CD4-positive, alpha-beta T cell treated with Interleukin-17A for 4 hours (primary cell): ENCODE measurements at regions not wholly inside any gene's neighbourhood (a gene's known extent, or its start where the extent isn't known, plus 50 kb on each side); places are given as distances from the start of the nearest gene placed in this dataset.
A peak's percentile ranks its signal among the peaks of the same experiment; 100 is the strongest.
"Not testable (repeated sequence)": the region's sequence is repeated elsewhere in the genome, so short reads cannot be mapped to it uniquely, and the experiment has no call there.

Source experiments
- DNase-seq: peaks from one replicate; pipeline ENCODE4 v3.0.0-alpha.2; 2020; ENCODE audit warnings: mixed read lengths

DNA sequence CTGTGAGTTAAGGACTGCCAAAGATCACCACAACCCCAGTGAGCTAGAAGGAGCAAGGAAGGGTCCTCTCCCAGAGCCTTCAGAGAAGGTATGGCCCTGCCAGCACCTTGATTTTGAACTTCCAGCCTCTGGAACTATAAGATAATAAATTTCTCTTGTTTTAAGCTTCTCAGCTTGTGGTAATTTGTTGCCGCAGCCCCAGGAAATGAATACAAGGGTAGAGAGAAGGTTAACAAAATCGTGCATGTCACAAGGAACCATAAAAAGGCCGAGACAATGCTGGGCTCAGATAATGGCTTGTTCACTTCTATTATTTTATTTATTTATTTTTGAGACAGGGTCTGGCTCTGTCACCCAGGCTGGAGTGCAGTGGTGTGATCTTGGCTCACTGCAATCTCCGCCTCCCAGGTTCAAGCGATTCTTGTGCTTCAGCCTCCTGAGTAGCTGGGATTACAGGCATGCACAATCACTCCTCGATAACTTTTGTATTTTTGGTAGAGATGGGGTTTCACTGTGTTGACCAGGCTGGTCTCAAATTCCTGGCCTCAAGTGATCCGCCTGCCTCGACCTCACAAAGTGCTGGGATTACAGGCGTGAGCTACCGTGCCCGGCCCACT lies 71.5 kb downstream of the WSB1 start:
- not testable (repeated sequence) for DNase-seq

DNA sequence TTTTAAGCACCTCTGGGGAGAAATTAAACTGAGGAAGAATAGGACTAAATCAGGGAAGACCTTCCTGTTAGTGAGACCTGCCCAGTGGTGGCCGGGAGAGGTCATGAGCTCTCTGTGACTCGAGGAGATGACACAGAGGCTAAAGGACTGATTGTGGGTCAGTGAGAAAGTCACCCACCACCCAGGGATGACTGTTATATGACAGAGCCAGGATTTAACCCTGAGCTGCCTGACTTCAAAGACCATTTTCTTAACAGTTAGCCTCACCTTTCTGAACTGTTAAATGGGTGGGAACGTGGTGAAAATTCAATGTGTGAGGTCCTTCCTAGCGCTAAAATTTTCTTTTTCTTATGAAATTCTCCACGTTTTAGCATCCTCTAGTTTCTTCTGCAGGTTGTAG lies 72.5 kb downstream of the WSB1 start:
- no peak for DNase-seq

DNA sequence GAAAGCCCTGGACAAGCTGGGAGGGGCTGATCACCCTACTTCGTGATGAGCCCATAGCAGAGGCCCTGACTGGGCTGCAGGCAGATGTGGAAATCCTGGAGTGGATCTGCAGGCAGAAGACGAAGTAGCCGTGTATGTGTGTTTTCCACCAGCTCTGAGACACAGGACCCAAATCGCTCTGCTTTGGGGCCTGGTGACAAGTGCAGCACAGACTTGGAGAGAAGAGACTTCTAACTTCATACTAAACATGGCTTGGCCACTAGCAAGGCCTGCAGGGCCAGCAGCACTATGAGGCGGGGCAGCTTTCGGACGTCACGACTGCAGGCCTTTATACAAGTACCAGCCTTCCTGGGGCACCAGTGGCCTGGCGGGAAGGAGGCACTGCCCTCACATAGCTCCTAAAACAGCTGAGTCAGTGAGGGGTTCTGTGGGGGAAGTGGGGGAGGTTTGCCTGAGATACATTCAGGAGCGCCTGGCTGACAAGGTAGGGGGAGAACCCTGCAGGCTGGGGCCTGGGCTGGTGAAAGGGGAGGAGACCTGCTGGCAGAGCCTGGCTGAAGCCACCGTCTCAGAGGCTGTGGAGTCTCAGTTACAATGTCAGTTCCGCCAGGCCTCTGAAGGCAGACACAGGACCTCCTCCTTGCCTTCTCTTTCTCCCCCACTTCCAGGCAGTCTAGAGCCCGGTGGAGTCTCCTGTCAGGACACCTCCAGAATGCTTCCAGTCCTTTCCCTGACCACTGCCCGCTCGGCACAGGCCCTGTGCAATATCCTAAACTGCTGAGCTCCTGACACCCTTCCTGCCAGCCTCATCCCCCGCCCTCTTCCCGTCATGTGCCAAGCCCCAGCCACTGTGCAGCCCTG lies 73.4 kb downstream of the WSB1 start:
- no peak for DNase-seq

DNA sequence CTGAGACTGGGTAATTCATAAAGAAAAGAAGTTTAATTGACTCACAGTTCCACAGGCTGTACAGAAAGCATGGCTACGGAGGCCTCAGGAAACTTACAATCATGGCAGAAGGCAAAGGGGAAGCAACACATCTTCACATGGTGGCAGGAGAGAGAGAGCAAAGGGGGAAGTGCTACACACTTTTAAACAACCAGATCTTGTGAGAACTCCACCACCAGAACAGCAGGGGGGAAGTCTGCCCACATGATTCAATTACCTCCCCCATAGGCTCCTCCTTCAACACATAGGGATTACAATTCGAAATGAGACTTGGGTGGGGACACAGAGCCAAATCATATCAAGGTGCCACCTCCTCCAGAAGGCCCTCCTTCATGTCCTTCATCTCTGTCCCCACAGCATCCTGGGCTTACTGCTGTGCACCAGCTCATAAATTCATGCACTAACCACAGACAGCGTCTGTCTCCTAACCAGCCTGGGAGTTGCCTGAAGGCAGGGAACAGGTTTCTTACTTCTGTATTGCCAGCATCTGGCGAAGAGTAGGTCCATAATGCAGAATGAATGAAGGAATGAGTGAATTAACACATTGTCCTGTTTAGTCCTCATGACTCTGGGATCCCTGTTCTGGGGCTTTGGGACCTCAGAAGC lies 74.4 kb downstream of the WSB1 start:
- DNase-seq: no peak

DNA sequence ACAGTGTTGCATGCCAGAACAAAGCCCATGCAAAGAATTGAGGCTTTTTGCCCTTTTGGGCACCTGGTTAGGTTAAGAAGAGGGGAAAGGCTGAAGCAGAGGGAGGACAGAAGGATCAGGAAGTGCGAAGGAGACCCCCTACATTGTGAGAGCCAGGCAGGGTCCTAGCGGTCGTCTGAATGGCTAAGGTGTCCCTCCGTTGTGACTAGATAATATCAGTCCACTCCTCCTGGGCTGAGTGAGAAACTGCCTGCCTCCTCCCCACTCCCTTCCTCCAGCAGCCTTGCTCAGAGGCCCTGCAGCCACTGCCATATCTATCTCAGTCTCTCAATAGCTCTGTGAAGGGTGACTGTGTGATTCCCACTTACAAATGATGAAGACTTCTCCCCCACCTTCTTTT lies 75.1 kb downstream of the WSB1 start:
- no peak for DNase-seq

DNA sequence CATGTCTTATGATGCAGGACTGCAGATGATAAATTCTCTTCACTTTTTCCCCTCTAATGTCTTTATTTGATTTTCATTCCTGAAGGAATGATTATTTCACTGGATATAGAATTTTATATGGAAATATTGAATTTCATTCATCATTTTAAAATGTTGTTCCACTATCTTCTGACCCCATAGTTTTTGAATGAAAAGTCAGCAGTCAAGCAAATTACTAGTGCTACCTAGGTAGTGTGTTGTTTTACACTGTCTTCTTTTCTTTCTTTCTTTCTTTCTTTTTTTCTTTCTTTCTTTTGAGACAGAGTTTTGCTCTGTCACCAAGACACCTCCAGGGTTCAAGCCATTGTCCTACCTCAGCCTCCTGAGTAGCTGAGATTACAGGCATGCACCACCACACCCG lies 76.9 kb downstream of the WSB1 start:
- DNase-seq: no peak

DNA sequence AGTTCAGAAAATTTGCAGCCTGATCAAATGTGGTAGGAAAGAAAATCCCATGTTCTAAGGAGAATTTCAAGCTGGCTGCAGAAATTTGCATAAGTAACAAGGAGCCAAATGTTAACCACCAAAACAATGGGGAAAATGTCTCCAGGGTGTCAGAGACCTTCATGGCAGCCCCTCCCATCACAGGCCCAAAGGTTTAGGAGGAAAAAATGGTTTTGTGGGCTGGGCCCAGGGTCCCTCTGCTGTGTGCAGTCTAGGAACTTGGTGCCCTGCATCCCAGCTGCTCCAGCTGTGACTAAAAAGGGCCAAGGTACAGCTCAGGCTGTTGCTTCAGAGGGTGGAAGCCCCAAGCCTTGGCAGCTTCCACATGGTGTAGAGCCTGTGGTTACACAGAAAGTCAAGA lies 79.8 kb downstream of the WSB1 start:
- DNase-seq: not testable (repeated sequence)

DNA sequence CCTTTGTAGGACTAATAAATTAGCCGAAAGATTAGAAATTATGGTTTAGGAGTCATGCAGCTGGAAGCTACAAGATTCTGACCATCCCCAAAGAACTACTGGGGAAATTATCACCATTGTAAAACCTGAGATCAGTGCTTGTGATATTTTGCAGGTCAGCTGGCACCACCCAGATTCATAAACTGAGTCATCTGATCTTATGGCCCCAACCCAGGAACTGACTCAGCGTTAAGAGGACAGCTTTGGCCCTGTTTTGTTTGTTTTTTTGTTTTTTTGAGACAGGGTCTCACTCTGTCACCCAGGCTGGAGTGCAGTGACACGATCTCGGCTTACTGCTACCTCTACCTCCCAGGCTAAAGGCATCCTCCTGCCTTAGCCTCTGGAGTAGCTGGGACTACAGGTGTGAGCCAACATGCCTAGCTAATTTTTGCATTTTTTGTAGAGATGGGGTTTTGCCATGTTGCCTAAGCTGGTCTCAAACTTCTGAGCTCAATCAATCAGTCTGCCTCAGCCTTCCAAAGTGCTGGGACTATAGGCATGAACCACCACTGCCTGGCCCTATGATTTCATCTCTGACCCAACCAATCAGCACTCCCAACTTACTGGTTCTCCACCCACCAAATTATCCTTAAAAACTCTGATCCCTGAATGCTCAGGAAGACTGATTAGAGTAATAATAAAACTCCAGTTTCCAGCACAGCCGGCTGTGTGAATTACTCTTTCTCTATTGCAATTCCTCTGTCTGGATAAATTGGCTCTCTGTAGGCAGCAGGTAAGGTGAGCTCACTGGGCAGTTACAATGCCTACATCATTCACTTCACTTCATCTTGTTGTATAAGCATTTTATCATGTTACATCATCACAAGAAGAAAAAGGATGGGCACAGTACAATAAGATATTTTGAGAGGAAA lies 79.4 kb upstream of the KSR1 start:
- DNase-seq: no peak

DNA sequence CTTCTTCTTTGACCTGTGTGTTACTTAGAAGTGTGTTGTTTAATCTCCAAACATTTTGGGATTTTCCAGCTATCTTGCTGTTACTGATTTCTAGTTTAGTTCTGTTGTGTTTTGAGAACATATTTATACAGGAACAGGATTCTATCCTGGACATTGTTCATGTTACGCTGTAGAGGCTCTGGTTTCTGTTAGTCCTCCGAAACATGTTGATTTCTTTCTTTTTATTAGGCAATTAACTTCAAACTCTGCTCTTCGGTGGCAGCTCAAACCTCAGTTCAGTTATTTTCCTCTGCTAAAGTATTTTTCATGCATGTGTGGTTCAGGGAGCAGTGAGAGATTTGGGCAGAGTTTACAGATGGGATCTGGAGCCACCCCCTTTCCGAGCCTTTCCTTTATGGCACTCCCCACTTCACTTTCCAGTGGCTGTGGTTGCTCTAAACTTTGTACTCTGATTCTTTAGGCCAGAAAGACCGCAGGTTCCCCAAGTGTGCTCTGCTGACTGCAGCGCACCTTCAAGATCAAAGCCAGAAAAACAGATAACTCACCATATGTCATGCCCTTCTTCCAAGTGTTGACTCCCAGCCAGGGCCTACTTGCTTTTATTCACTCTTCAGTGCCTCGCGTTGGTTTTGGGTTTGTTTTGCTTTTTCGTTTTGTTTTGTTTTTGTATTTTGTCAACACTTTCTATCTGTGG lies 77.6 kb upstream of the KSR1 start:
- no peak for DNase-seq

DNA sequence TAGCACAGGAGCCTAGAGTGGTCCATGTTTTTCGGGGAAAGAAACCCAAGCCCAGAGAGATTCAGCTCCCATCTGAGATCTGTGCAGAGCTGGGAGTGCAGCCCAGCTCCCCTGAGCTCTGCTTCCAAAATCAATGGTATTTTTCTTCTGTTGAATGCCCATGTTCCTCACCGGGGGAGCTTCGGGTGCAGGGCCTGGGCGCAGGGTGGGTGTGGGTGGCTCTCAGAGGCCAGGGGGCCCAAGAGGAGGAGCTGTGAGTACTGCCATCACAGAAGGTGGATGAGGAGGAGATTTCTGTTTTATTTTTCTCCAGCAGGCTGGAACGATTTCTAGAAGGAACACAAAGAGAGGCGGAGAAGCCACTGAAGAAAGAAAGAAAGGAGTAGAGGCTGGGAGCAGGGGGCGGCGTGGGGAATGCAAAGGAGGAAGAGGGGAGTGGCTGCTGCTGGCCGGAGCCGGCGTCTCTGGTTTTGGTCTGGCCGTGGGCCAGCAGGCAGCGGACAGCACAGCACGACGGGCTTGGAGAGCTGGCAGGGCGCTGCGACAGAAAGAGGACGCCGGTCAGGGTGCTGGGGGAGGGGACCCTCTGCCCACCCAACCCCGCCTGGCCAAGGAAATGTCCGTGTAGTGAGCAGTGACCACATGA lies 76.2 kb upstream of the KSR1 start:
- DNase-seq: no peak

DNA sequence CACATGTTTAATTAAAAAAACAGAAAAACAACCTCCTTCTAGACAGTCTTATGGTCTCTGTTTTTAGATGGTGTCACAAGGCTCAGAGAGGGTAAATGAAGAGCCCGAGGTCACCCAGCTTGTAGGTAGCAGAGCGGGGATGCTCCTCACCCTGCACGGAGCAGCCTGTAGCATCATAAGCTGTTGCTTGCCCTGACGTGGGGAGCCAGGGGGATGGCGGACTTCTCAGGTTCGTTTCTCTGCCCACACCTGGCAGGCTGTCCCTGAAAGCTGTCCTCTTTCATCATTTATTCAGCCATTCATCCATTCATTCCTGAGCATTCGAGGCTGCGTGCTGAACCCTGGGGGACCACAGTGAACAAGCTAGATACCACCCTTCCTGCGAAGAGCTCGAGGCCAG lies 75.7 kb upstream of the KSR1 start:
- no peak for DNase-seq

DNA sequence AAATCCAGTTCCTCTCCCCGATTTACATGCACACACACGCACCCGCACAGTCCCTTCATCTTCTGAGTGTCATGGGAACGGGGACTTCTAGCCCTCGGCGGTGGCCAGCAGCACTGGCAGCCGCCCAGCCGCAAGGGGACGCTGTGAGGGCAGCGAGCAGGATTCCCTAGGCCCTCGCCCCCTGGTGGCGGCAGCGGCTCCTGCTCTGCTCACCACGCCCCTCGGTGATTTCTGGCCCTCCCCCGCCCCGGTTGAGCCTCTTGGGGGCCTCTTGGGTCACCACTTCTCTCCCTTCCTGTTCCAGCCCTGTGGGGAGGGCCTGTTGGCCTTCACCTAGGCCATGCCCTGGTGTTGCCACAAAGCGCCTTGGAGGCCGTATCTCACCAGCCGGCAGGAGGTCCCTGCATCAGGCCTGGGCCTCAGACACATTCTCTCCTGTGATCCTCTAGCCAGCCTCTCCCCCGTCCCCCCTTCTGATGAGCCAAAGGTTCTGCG lies 75.2 kb upstream of the KSR1 start:
- peak; percentile 79 for DNase-seq

DNA sequence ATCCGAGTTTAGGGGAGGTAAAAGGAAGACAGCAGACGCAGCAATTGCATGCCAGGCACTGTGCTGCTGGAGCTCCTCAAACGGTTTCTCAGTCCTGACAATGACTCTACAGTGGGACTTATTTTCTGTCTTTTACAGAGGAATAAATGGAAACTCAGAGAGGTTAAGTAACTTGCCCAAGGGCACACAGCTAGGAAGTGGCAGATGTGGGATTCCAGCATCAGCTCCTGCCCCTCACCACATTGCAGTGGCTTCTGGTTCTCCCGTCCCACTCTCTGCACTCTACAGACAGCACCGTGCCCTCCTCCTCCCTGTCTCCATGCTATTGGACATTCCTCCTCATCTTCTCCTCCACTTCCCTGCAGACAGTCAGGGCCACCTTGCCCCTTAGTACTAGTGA lies 74.2 kb upstream of the KSR1 start:
- no peak for DNase-seq

DNA sequence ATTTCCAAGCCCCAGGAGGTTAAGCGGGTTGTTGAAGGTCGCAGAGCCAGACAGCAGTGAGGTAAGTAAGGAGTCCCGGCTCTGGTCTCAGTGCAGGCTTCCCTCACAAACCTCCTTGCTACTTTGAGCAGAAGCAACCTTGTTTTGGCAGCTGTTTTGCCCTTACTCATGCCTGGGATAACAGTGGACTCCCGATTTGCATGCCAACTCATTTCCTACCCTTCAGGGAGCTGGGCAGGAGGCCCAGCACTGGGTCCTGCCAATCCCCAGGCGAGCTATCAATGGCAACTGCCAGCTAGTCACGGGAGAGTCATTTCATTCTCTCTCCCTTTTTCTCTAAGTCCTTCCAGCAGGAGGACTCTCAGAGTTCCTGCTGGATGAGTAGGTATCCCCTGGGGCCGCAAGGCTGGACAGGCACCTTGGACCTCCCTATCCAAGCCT lies 72.0 kb upstream of the KSR1 start:
- no peak for DNase-seq

DNA sequence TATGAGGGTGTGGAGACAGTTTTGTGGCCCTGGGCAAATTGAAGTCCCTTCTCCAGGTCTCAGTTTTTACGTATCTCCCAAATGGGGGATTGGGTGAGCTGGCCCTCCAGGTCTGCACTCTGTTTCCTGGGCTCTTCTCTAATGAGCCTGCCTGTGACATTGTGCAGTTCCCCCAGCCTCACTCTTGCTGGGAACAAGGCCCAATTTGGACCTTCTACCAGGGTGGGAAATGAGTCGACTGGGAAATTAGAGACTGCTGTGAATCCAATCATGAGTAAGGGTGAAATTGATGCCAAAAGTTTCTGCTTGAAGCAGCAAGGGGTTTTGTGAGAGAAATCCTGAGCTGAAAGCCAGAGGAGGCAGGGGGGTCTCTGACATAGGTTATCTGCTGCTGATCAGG lies 71.5 kb upstream of the KSR1 start:
- no peak for DNase-seq

DNA sequence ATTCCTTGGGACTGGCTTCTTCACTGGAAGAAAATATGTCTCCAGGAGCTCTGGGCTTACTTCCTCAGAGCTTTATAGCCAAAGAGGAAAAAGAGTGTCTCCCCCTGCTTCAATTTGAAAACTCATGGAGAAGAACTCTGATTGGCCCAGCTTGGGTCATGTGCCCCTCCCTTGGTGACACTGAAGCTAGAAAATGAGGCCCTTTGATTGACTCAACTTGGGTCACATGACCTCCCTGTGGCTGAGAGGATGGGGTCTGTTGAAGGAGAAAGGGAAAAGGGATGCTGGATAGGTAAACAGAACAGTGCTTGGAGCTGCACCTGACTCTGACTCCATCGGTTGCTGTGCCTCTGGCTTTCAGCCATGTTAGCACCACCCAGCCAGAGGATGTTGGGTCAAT lies 70.6 kb upstream of the KSR1 start:
- no peak for DNase-seq

DNA sequence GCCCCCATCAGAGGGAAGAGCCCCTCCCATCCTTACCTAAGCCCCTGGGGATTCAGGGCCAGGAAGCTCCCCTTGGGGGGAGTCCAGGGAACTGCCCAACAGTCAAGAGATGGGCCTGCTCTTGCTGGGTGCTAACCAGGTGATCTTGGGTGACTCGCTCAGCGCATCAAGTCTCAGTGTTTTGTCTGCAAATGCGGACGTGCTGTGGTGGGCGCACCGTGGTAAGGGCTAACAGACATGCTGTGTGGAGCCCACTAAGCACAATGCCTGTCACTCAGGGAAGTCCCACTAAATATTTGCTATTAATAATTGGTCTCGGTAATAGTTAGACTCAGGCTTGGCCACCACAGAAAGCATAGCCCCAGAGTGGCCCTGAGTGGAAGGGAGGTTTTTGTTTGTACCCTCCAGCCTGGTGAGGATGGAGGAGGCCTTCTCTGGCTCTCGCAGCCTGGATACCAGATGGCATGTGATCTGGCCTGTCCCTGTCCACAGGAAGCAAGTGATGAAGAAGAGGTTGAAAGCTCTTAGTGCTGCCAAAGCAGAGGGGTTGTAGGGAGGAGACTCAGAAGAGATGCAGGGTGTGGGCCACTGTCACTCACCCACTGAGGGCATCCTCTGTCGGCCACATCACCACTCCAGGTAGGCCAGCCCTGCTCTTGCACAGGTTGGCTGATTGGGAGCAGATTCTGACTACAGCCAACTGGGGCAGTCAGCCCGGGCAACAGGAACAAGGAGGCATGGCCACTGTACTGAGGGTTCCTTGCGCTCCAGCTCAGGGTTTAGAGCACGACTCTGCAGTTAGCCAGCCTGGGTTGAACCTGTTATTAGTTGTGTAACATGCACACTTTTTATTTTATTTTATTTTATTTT lies 69.8 kb upstream of the KSR1 start:
- DNase-seq: no peak

DNA sequence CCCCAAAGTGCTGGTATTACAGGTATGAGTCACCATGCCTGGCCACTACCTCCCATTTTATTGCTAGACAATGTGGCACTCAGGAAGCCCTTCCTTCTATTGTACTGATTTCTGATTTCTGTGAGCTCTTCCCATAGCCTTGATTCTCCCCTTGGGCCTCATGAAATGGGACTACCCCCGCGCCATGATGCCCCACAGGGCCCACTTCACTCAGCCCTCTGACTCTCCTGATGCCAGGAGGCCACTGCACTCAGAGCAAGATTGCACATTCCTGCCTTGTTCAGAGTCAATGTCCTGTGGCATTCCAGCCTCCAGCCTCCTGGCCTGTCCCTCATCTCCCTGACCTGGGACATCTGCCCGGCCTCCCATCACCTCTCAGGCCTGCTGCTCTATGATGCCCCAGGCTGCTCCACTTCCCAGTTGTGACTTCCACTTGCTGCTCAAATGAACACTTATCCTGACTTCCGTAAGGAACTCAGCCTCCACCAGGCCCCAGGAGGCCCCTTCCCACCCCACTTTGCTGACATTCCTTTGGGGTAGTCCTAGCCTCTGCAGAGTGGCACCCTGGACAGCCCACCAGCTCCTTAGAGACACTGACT lies 66.6 kb upstream of the KSR1 start:
- no peak for DNase-seq

DNA sequence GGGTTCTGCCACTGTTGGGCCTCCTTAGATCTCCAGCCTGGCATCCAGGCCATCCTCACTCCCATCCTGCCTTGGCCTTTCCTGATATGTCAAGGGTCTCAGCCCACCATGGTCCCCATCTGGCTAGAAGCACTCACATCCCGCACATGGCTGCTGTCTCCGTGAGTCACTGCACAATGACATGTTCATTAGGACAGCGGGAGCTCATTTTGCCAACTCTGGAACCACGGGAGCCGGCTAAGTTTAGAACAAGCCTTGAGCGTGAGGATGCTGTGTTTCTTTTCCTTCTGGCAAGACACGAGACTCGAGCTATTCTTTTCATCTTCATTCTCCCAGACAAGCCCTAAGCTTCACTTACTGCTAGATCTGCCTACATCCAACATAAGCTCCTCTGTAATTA lies 65.7 kb upstream of the KSR1 start:
- no peak for DNase-seq

DNA sequence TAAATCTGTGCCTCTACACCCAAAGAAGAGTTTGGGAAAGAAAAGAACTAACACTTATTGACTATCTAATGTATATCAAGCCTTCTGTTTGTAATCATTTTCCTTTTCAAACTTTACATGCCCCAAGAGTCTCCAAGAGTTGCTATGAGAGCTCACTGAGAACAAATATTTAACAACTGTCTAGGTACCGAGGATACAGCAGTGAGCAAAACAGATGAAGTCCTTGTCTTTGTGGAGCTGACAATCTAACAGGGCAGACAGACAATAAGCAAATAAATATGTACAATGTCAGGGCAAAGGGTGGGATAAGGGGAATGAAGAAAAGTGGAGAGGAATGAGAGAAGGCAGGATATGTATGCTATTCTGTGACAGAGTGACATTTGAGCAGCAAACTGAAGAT lies 64.8 kb upstream of the KSR1 start:
- no peak for DNase-seq
